CD1c-positive myeloid dendritic cell (primary cell): ENCODE measurements at regions not wholly inside any gene's neighbourhood (a gene's known extent, or its start where the extent isn't known, plus 50 kb on each side); places are given as distances from the start of the nearest gene placed in this dataset.
A peak's percentile ranks its signal among the peaks of the same experiment; 100 is the strongest.

Source experiments
- DNase-seq: peaks from one replicate; pipeline ENCODE4 v3.0.0-alpha.2; 2016; ENCODE audit errors: extremely low spot score

DNA sequence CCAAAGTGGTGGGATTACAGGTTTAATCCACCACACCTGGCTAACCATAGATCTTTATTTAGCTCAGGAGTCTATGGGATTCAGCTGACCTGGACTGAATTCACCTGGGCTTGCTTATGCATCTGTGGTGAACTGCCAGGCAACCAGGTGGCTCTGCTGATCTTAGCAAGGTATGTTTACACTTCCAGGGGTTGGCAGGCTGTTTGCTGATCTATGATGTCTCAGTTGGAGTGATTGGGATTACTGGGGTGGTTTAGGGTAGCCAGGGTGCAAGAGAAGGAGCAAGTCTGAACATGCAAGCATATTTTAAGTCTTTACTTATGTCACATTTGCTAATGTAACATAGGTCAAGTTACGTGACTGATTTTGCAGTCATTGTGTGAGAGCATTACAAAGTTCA is 63.6 kb upstream of the JAK2 start:
- no peak for DNase-seq

DNA sequence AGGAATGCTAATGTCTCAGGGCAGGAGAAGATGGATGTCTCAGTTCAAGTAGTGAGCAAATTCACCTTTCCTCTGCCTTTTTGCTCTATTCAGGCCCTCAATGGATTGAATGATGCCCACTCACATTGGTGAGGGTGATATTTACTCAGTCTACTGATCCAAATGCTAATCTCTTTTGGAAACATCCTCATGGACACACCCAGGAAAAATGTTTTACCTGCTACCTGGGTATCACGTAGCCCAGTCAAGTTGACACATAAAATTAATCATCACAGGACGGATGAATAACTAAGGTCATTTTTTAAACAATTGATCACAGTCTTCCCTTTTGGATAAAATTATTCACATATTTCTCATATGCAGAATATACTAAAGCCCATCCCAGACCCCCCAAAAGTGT is 63.0 kb upstream of the JAK2 start:
- no peak for DNase-seq

DNA sequence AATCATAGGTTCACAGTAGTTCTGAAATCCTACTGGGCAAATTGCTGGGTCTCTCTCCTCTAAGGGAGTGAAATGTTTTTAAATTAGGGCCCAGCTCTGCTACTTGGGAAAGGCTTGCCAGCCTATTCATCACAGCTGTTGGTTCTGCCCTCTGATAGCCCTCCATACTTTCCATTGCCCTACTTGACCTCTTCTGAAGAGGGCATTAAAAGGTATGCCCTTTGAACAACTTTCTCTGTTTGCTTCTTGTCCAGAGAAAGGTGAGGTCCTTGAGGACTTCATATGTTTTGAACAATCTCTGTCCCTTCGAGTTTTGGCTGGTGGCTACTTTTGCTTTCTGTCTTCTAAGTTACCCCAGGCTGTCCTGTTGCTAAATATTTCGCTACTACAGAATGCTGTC is 62.3 kb upstream of the JAK2 start:
- DNase-seq, result no peak

DNA sequence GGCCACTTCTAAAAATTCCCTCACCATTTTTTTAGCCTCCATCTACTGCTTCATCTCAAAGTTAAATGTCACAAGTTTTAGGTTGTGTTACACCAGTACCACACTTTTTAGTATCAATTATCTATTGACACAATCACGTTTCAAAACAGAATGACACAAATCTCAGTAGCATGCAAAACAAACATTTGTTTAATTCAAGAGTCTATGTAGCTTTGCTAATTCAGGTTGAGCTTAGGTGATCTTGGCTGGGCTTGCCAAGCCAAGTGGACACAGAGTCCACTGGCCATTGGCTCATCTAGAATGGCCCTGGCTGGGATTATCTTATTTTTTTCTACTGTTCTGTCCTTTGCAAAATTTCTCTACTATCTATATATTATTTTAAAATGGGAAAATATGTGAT is 61.9 kb upstream of the JAK2 start:
- no peak for DNase-seq

DNA sequence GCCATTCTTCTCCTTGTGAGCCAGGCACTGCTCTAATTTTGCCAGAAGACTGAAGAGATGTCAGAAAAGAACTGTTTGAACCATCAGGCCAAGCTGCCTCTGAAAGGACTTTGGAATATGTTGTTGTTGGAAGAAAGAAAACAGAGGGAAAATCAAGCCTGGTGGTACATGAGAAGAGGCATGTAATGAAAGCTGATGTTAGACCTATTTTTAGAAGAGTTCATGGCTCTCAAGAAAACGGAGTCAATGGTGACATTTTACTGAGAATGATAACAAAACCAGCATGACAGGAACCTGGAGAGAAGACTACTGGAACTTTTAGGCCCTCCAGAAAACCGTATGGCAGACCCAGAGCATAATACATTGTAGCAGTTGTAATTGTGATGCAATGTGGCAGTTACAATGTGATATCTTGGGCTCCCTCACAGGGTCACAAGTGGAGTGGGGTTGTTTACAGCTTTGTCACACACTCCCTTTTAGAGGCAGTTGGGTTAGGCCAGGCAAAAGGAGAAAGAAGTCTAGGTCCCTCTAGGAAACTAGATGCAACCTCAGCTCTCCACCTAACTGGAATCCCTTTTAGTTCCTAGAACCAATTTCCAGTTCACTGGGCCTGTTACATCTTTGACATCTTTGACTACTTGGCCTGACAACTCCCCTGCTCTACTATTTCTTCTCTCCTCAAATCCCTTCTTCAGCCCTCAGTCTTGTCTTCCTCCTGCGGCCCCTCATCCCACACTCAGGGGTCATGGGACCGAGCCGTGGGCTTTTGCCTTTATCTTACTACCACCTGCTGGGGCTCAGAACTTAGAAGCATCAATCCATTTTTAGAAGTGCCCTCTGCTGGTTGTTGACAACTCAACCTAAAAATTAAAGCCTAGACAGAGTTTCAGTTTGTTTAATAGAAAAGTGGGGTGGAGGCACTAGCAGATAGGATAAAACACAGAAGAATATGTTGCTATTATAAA is 61.2 kb upstream of the JAK2 start:
- DNase-seq, result peak; percentile 34

DNA sequence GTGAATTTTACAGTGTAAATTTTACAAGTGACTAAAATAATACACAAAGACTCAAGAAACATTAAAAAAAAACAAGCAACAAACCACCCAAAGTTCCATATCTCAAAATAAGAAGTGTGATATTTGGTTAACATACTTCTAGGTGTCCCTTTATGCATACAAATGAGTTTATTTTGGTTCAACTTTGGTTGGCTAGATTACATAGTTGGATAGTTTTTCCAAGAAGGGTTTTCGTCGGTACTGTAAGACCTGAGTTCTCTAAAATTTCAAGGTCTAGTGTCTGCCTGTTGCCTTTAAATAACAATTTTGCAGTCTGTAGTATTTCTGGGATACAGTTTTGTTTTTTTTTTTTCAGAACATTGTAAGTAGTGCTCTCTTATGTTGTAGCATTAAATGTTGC is 58.8 kb upstream of the JAK2 start:
- DNase-seq, result no peak

DNA sequence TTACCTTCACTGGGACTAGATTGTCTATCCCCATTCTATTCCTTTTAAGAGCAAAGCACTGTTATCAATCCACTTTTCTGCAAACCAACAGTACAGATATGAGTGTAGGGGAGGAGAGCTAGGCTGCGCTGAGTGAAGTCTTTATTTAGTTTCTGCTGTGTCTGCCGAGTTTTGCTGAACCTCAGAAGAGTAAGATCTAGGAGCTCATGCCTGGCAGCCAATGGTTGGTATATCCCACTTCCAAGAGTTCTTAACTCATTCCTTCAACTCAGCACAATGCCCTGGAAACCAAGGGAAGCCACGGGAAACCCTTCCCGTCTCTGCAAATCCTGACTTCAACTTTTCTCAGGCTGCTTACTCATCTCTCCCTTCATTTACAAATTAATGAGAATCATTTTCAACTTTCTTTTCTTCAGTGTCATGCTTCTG is 58.0 kb upstream of the JAK2 start:
- DNase-seq, result no peak

DNA sequence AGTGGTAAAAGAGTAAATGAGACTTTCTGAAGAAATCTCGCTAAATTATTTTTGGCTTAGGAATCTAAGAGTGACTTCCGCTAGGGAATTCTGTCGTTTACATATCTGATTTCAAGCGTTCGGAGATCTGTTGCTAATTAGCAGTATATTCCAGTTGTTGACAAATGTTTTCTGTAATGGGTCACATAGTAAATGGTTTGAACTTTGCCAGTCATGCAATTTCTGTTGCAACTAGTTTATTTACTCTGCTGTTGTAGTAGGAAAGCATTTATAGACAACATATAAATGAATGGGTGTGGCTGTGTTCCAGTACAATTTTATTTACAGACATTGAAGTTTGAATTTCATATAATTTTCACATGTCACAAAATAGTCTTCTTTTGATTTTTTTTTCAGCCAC is 57.4 kb upstream of the JAK2 start:
- DNase-seq, result no peak

DNA sequence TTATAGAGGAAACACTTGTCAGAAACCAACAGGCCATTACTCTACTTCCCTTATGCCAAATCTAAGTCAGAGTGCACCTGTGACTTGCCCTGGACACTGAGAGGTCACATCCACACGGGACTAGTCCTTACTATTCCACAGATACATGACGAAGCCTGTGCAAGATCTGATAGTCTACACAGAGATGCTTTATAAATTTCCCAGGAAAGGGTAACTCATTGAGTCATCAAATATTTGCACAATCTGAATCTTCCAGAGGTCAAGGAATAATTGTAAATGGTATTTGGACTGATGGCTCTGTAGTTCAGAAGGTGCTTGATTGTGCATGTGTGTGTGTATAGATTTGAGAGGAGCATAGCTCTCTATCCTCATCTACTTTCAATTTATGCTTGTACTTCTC is 55.2 kb upstream of the JAK2 start:
- DNase-seq, result no peak

DNA sequence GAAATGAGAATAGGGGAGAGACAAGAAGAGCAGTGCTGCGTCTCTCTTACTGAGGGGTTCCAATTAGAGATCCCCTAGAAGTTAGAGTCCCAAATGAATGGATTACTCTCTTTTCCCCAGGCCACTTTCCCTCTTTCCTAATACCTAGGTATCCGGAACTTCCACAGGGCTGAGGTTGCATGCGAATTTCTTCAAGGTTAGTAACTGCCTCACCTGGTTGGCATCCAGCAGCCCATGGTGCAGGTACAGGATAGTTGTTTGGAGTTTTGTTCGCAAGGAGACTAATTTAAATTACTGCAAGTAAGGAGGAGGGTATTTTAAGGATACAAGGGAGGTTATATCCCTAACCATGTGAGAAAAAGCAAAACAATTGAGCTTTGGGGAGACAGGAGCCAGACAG is 52.4 kb upstream of the JAK2 start:
- DNase-seq, result no peak

DNA sequence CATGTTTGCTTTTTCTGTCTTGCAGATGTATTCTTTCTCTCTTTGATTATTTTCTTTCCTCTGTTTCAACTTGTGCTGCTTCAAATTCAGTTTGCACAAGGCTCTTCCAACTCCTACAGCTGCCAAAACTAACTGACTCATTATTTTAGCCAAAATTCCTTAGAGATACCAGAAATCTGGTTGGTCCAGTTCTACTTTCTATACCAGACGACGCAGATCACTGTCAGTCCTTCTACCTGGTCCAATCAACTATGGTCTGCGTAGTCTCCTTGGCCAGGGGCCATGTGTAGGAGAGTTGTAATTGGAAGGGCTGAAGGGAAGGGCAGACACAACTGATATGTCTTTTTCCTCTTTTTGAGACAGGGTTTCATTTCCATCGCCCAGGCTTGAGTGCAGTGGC is 51.9 kb upstream of the JAK2 start:
- no peak for DNase-seq

DNA sequence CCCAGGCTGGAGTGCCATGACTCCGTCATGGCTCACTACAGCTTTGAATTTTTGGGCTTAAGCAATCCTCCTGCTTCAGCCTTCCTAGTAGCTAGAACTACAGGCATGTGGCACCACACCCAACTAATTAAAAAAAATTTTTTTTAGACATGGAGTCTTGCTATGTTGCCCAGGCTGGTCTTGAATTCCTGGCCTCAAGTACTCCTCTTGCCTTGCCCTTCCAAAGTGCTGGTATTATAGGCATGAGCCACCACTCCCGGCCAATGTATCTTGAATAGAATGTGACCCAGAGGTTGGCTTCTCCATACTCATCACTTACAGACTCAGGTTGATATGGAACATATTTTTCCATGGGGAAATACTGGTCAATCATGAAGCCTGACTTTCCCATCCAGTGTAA is 51.2 kb upstream of the JAK2 start:
- DNase-seq, result no peak

DNA sequence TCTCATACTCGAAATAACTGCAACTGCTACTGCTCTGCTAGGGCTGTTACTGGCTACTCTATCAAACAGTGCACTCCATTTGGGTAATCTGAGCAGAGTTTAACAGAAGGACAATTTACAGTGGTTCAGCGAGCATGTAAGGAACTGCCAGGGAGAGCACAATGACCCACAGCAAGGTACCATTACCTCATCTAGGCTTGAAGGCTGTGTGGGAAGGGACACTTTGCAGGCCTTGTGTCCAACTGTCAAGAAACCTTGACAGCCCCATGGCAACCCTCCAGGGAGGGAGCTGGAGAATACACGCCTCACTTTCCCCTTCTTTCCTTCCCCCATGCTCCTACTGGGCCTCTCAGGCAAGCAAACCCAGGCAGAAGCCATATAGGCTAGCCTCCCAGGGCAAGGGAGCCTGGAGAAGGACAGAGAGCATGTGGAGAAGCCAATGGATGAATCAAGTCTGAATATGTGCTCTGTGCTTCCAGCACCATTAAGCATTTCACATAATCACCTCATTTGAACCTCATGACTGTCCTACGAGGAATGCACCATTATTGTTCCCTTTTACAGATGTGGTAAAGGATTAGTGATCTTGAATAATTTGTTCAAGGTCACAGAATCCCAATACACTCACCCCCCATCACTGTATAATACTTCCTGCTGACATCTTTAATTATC is 49.9 kb upstream of the JAK2 start:
- DNase-seq, result no peak
